Neuronal stem cell (in vitro differentiated cells): ENCODE measurements at regions not wholly inside any gene's neighbourhood (a gene's known extent, or its start where the extent isn't known, plus 50 kb on each side); places are given as distances from the start of the nearest gene placed in this dataset.

Experiments used
- DNase-seq: peaks from one replicate; pipeline ENCODE4 v3.0.0-alpha.2; 2013; ENCODE audit warnings: low spot score
- H2AFZ ChIP-seq: one replicate; pipeline ENCODE4 v1.6.1; 2013; ENCODE audit warnings: mild to moderate bottlenecking, low read length, inconsistent platforms
- H2AK5ac ChIP-seq: 2 replicates; pipeline ENCODE4 v1.6.1; 2013; ENCODE audit warnings: low read depth, mild to moderate bottlenecking, inconsistent platforms, low read length, moderate library complexity, mixed read lengths
- H2BK120ac ChIP-seq: 2 replicates; pipeline ENCODE4 v1.6.1; 2013; ENCODE audit warnings: low read depth, mild to moderate bottlenecking, inconsistent platforms, low read length, moderate library complexity, mixed read lengths
- H2BK12ac ChIP-seq: one replicate; pipeline ENCODE4 v1.6.1; 2013; ENCODE audit warnings: low read length, inconsistent platforms
- H2BK15ac ChIP-seq: 2 replicates; pipeline ENCODE4 v1.6.1; 2013; ENCODE audit warnings: mild to moderate bottlenecking, low read length, inconsistent platforms, mixed read lengths
- H2BK5ac ChIP-seq: one replicate; pipeline ENCODE4 v1.6.1; 2013; ENCODE audit warnings: inconsistent platforms, mild to moderate bottlenecking, low read length, moderate library complexity
- H3K14ac ChIP-seq: one replicate; pipeline ENCODE4 v1.6.1; 2013; ENCODE audit warnings: low read length, inconsistent platforms
- H3K18ac ChIP-seq: 2 replicates; pipeline ENCODE4 v1.6.1; 2013; ENCODE audit warnings: low read length, inconsistent platforms
- H3K23ac ChIP-seq: 2 replicates; pipeline ENCODE4 v1.6.1; 2013; ENCODE audit warnings: low read depth, mild to moderate bottlenecking, mixed read lengths, low read length, inconsistent platforms; ENCODE audit not compliant: poor library complexity
- H3K27ac ChIP-seq: replicated peaks from 3 replicates; pipeline ENCODE4 v1.5.1; 2013; ENCODE audit warnings: low read length, inconsistent platforms
- H3K27me3 ChIP-seq, 3 experiments: 2 replicates each; pipeline ENCODE4 v1.6.1; 2013; ENCODE audit warnings: low read length in 3 of 3, mild to moderate bottlenecking in 2 of 3, inconsistent platforms in 1 of 3, low read depth in 1 of 3, mixed read lengths in 1 of 3, moderate library complexity in 1 of 3; ENCODE audit not compliant: control insufficient read depth in 3 of 3, insufficient read depth in 3 of 3
- H3K36me3 ChIP-seq, 2 donors: replicated peaks in 1 of 2; 2 replicates each; pipeline ENCODE4 v1.6.1; 2013; ENCODE audit warnings: low read length in 2 of 2; ENCODE audit not compliant: control insufficient read depth in 2 of 2, insufficient read depth in 2 of 2
- H3K4ac ChIP-seq: 2 replicates; pipeline ENCODE4 v1.6.1; 2013; ENCODE audit warnings: inconsistent platforms, mild to moderate bottlenecking, low read length, moderate library complexity
- H3K4me1 ChIP-seq, 2 donors: 1 replicate in 1 of 2; 2 replicates in 1 of 2; pipeline ENCODE4 v1.6.1; 2013; ENCODE audit warnings: low read length in 2 of 2, low read depth in 1 of 2; ENCODE audit not compliant: control insufficient read depth in 2 of 2, insufficient read depth in 1 of 2
- H3K4me2 ChIP-seq: one replicate; pipeline ENCODE4 v1.6.1; 2013; ENCODE audit warnings: mild to moderate bottlenecking, low read length, inconsistent platforms; ENCODE audit not compliant: insufficient read depth, poor library complexity, severe bottlenecking
- H3K4me3 ChIP-seq, 2 donors: 2 replicates each; pipeline ENCODE4 v1.5.1; 2013; ENCODE audit warnings: low read length in 2 of 2, mild to moderate bottlenecking in 2 of 2, inconsistent platforms in 1 of 2, moderate library complexity in 1 of 2
- H3K79me1 ChIP-seq: one replicate; pipeline ENCODE4 v1.6.1; 2013; ENCODE audit warnings: low read depth, mild to moderate bottlenecking, inconsistent platforms, low read length, moderate library complexity
- H3K9ac ChIP-seq: one replicate; pipeline ENCODE4 v1.6.1; 2013; ENCODE audit warnings: mild to moderate bottlenecking, low read depth, low read length, inconsistent platforms; ENCODE audit not compliant: poor library complexity
- H3K9me3 ChIP-seq, 2 donors: replicated peaks in 1 of 2; 2 replicates each; pipeline versions ENCODE3 to v1.6.1; 2013; ENCODE audit warnings: low read length in 2 of 2, mild to moderate bottlenecking in 2 of 2, inconsistent platforms in 1 of 2, low read depth in 1 of 2, mixed read lengths in 1 of 2, moderate library complexity in 1 of 2; ENCODE audit not compliant: control insufficient read depth in 2 of 2, insufficient read depth in 1 of 2
- H4K8ac ChIP-seq: one replicate; pipeline ENCODE4 v1.6.1; 2013; ENCODE audit warnings: low read depth, mild to moderate bottlenecking, inconsistent platforms, low read length, moderate library complexity
- H4K91ac ChIP-seq: one replicate; pipeline ENCODE4 v1.6.1; 2013; ENCODE audit warnings: low read length, low read depth, mild to moderate bottlenecking, inconsistent platforms; ENCODE audit not compliant: poor library complexity
- whole genome bisulfite sequencing, 2 donors: extraction: QIAGEN DNeasy Blood & Tissue Kit; methylation state at CpG; one replicate each; pipeline ENCODE4 v1.1.7; 2013; ENCODE audit warnings: missing lambda C conversion rate in 2 of 2, mixed read lengths in 1 of 2; ENCODE audit not compliant: insufficient read length in 2 of 2, insufficient replicate concordance in 1 of 2; ENCODE audit errors: extremely low coverage in 2 of 2; 5-methylcytosine and 5-hydroxymethylcytosine counted together

DNA sequence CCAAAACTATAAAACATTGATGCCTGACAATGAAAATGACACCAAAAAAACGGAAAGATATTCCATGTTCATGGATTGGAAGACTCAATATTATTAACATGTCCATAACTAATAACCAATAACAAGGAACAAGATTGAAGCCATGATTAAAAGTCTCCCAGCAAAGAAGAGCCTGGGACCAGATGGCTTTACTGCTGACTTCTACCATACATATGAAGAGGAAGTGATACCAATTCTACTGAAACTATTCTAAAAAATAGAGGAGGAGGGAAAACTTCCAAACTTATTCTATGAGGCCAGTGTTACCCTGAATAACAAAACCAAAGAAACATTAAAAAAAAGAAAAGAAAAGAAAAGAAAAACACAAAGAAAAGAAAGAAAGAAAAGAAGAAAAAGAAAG lies 54.6 kb upstream of the ATF7IP start:
- Histone ChIP-seq H4K91ac (no peak overlapping the region), H3K18ac (no peak overlapping the region), H3K23ac (no peak overlapping the region), H3K9ac (no peak overlapping the region), H2BK5ac (no peak overlapping the region), H3K79me1 (no peaks in the 10 kb centered on the region), H2BK15ac (no peak overlapping the region), H3K27me3 (no peaks in the 10 kb centered on the region), H3K14ac (no peak overlapping the region), H3K9me3 (no peaks in the 10 kb centered on the region), H3K4ac (no peak overlapping the region), H3K27ac (no peak overlapping the region), H2BK12ac (no peak overlapping the region), H2AFZ (no peak overlapping the region), H3K36me3 (no peaks in the 10 kb centered on the region), H4K8ac (no peak overlapping the region), H2BK120ac (no peak overlapping the region), H3K4me3 (no peak overlapping the region), H3K4me1 (no peaks in the 10 kb centered on the region), H3K4me2 (no peak overlapping the region), H2AK5ac (no peak overlapping the region)
- no CpG with 5 or more reads among the region's 1 CpG for WGBS, 2 donors
- DNase-seq: no peak

DNA sequence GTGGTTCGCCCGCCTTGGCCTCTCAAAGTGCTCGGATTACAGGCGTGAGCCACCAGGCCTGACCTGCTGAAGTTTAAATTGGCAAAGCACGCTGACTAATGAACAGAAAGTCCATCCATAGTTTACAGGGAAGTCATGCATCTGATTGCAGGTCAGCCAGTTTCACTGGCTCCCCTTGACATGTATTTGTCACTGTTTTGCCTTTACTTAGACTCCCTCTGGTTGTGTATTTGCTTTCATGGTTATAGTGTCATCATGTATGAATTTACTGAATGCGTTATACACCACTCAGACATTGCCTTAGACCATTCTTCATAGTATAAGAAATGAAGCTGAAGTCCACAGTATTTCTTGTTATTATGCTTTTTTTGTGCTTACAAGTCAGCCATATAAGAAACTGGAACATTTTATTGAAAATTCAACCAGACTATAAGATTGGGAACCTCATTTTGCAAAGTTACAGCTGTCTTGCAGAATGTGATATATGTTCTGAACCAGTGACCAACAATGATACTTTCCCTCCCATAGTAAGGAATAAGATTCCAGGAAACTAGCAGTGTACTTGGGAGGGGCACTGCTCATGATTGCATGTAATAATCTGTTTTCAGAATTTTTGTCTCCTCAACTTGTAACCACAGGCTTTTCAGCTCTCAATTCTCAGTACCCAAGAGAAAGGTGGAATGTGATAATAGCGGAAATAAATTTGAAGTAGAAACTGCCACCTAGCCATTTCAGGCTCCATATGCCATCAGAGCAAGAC lies 51.9 kb upstream of the ATF7IP start:
- H3K18ac ChIP-seq: no peak overlapping the region
- no peak overlapping the region for H3K27ac ChIP-seq
- no peak overlapping the region for H3K4me3 ChIP-seq
- no peaks in the 10 kb centered on the region for H3K79me1 ChIP-seq
- H3K23ac ChIP-seq: no peak overlapping the region
- H2BK15ac ChIP-seq: no peak overlapping the region
- no peak overlapping the region for H4K8ac ChIP-seq
- no peak overlapping the region for H3K9ac ChIP-seq
- no peak overlapping the region for H3K4me2 ChIP-seq
- no peaks in the 10 kb centered on the region for H3K9me3 ChIP-seq
- H4K91ac ChIP-seq: no peak overlapping the region
- no peak overlapping the region for H2BK5ac ChIP-seq
- H2AK5ac ChIP-seq: no peak overlapping the region
- H2AFZ ChIP-seq: no peak overlapping the region
- no peaks in the 10 kb centered on the region for H3K27me3 ChIP-seq
- no CpG with 5 or more reads among the region's 7 CpGs for WGBS, 2 donors
- DNase-seq: no peak
- H2BK120ac ChIP-seq: no peak overlapping the region
- H3K4ac ChIP-seq: no peak overlapping the region
- no peak overlapping the region for H3K14ac ChIP-seq
- H3K4me1 ChIP-seq: no peaks in the 10 kb centered on the region
- H2BK12ac ChIP-seq: no peak overlapping the region
- no peaks in the 10 kb centered on the region for H3K36me3 ChIP-seq

DNA sequence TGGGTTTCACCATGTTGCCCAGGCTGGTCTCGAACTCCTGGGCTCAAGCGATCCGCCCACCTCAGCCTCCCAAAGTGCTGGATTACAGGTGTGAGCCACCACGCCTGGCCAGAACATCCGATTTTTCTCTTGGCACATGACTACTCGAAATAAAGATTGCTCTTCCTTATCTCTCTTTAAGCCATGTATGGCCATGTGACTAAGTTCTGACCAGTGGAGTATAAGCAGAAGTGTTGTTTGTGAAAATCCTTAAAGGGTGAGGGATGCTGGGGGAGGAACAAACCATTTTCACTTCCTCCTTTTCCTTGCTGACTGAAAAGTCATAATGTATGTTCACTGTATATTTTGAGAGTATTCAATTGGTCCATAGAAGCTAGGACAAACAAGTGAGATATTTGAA lies 50.7 kb upstream of the ATF7IP start:
- Histone ChIP-seq H3K18ac (no peak overlapping the region), H3K4me3 (no peak overlapping the region), H3K23ac (no peak overlapping the region), H2BK15ac (no peak overlapping the region), H2BK5ac (no peak overlapping the region), H3K4me1 (no peaks in the 10 kb centered on the region), H3K27ac (no peak overlapping the region), H2AFZ (no peak overlapping the region), H3K36me3 (no peaks in the 10 kb centered on the region), H3K4me2 (no peak overlapping the region), H3K79me1 (no peaks in the 10 kb centered on the region), H2AK5ac (no peak overlapping the region), H2BK120ac (no peak overlapping the region), H3K9ac (no peak overlapping the region), H4K91ac (no peak overlapping the region), H2BK12ac (no peak overlapping the region), H3K14ac (no peak overlapping the region), H4K8ac (no peak overlapping the region), H3K4ac (no peak overlapping the region), H3K27me3 (no peaks in the 10 kb centered on the region), H3K9me3 (no peaks in the 10 kb centered on the region)
- no peak for DNase-seq
- WGBS, 2 donors: no CpG with 5 or more reads among the region's 6 CpGs

DNA sequence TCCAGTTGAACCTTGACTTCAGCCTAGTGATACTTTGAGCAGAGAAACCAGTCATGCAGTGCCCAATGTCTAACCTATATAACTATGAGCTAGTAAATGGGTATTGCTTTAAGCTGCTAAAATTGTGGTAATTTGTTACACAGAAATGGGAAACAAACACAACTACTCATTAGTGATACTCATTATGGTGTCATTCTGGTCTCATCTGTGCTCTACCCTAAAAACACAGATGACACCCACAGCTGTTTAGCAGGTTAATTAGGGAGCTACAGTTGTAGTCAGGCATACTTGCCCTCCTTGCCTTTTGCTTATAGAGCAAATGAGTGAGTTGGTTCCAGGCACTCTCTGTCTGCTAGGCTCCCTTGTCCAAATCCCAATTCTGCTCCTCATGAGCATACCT lies 50.0 kb upstream of the ATF7IP start:
- DNase-seq: no peak
- H3K36me3 ChIP-seq: no peaks in the 10 kb centered on the region
- H3K14ac ChIP-seq: no peak overlapping the region
- H4K8ac ChIP-seq: no peak overlapping the region
- no peak overlapping the region for H2BK15ac ChIP-seq
- no peak overlapping the region for H3K18ac ChIP-seq
- H2BK12ac ChIP-seq: no peak overlapping the region
- no peak overlapping the region for H3K4me3 ChIP-seq
- no peak overlapping the region for H2BK120ac ChIP-seq
- no peak overlapping the region for H3K27ac ChIP-seq
- H3K9ac ChIP-seq: no peak overlapping the region
- no peak overlapping the region for H2AFZ ChIP-seq
- no peaks in the 10 kb centered on the region for H3K27me3 ChIP-seq
- no peaks in the 10 kb centered on the region for H3K4me1 ChIP-seq
- no peaks in the 10 kb centered on the region for H3K9me3 ChIP-seq
- no peak overlapping the region for H2BK5ac ChIP-seq
- H3K23ac ChIP-seq: no peak overlapping the region
- H4K91ac ChIP-seq: no peak overlapping the region
- no peak overlapping the region for H3K4me2 ChIP-seq
- H3K4ac ChIP-seq: no peak overlapping the region
- no peak overlapping the region for H2AK5ac ChIP-seq
- no peaks in the 10 kb centered on the region for H3K79me1 ChIP-seq
